Liver (tissue), 3 donors: ENCODE measurements at regions not wholly inside any gene's neighbourhood (a gene's known extent, or its start where the extent isn't known, plus 50 kb on each side); places are given as distances from the start of the nearest gene placed in this dataset.

Experiments
- FOXA1 ChIP-seq: IDR thresholded peaks from 2 replicates; pipeline ENCODE4 v1.6.1; 2016; ENCODE audit warnings: antibody characterized with exemption
- GABPA ChIP-seq, 2 donors: IDR thresholded peaks in 1 of 2; conservative IDR thresholded peaks in 1 of 2; 2 replicates each; pipeline ENCODE4 v1.6.1; 2016; ENCODE audit warnings: antibody characterized with exemption in 2 of 2, mild to moderate bottlenecking in 1 of 2, moderate library complexity in 1 of 2
- JUND ChIP-seq, 2 donors: IDR thresholded peaks; 2 replicates each; pipeline ENCODE4 v1.6.1; 2016; ENCODE audit warnings: antibody characterized with exemption in 2 of 2
- MAX ChIP-seq: IDR thresholded peaks from 2 replicates; pipeline ENCODE4 v1.6.1; 2016; ENCODE audit warnings: antibody characterized with exemption
- REST ChIP-seq: IDR thresholded peaks from 2 replicates; pipeline ENCODE4 v1.6.1; 2016; ENCODE audit warnings: antibody characterized with exemption, mild to moderate bottlenecking
- RXRA ChIP-seq, 2 donors: IDR thresholded peaks; 2 replicates each; pipeline ENCODE4 v1.6.1; 2017 to 2018; ENCODE audit warnings: antibody characterized with exemption in 2 of 2, mild to moderate bottlenecking in 1 of 2
- YY1 ChIP-seq: IDR thresholded peaks from 2 replicates; pipeline ENCODE4 v1.6.1; 2016; ENCODE audit warnings: antibody characterized with exemption, mild to moderate bottlenecking
- ZBTB33 ChIP-seq: IDR thresholded peaks from 2 replicates; pipeline ENCODE4 v1.6.1; 2016; ENCODE audit warnings: antibody characterized with exemption
- TF ChIP-seq, protein P1 (sequence below): fragments of 150-350 bp; IDR thresholded peaks from 2 replicates; pipeline ENCODE4 v1.5.1; 2017; ENCODE audit warnings: improper control_type of control experiment, low read depth, low read length; ENCODE audit not compliant: missing input control
- TF ChIP-seq, protein P2 (sequence below): IDR thresholded peaks from 2 replicates; pipeline ENCODE4 v1.6.1; 2016; ENCODE audit warnings: antibody characterized with exemption
- donor health status: healthy.
- donor health status: healthy.

DNA sequence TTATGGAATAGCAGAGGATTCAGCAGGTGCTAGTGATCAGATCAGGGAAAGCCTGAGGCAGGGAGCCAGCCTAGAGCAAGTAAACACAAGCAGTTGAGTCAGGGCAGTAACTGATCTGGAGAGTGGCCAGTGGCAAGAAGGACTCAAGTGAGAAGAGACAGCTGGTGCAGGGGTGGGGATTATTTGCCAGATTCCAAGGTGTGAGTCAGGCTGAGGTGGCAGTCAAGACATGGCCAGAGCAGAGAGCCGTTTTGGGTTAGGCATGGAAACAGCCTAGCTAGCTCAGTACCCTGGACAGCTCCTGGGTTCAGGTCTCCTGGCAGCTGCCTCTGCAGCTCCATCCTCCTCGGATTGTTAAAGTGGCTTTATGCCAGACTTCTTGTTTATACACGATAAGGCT is 281.9 kb upstream of the ONECUT1 start:
- TF ChIP-seq, protein P1, sequence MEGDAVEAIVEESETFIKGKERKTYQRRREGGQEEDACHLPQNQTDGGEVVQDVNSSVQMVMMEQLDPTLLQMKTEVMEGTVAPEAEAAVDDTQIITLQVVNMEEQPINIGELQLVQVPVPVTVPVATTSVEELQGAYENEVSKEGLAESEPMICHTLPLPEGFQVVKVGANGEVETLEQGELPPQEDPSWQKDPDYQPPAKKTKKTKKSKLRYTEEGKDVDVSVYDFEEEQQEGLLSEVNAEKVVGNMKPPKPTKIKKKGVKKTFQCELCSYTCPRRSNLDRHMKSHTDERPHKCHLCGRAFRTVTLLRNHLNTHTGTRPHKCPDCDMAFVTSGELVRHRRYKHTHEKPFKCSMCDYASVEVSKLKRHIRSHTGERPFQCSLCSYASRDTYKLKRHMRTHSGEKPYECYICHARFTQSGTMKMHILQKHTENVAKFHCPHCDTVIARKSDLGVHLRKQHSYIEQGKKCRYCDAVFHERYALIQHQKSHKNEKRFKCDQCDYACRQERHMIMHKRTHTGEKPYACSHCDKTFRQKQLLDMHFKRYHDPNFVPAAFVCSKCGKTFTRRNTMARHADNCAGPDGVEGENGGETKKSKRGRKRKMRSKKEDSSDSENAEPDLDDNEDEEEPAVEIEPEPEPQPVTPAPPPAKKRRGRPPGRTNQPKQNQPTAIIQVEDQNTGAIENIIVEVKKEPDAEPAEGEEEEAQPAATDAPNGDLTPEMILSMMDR = no peak
- TF ChIP-seq YY1 = no peak
- TF ChIP-seq, protein P2, sequence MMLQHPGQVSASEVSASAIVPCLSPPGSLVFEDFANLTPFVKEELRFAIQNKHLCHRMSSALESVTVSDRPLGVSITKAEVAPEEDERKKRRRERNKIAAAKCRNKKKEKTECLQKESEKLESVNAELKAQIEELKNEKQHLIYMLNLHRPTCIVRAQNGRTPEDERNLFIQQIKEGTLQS = no peak
- no peak for TF ChIP-seq MAX
- no peak for TF ChIP-seq JUND (IDR thresholded peaks at IDR 0.05)
- TF ChIP-seq RXRA (IDR thresholded peaks at IDR 0.05) = peak; percentile 35 to 41
- TF ChIP-seq FOXA1 = no peak
- TF ChIP-seq ZBTB33 = no peak
- TF ChIP-seq REST = peak; percentile 100
- no peak for TF ChIP-seq GABPA (IDR thresholded peaks at IDR 0.05 in 1 of 2, conservative IDR thresholded peaks at IDR 0.05 in 1 of 2)
